ENCODE measurements at regions not wholly inside any gene's neighbourhood (a gene's known extent, or its start where the extent isn't known, plus 50 kb on each side); places are given as distances from the start of the nearest gene placed in this dataset.

GRCh38 chr11:70848243-70848750 is 404.1 kb downstream of the SHANK2 start:
- no peak for ATAC-seq
- POLR2A ChIA-PET = no interaction called here
- H3K4me3 Mint-ChIP-seq = no peak overlapping the region
- DNase-seq = no peak
- no peaks in the 10 kb centered on the region for H3K4me1 Mint-ChIP-seq (ENCODE audit: low read depth)
- CTCF ChIA-PET = no interaction called here
- no peaks in the 10 kb centered on the region for H3K27me3 Mint-ChIP-seq (ENCODE audit: low read depth)
- H3K9me3 Mint-ChIP-seq (ENCODE audit: insufficient read depth) = no peaks in the 10 kb centered on the region
- H3K27ac Mint-ChIP-seq = no peak overlapping the region
- H3K36me3 Mint-ChIP-seq (ENCODE audit: low read depth) = no peaks in the 10 kb centered on the region

- CTCF ChIA-PET = no interaction called here
- Mint-ChIP-seq H3K36me3 (ENCODE audit: low read depth) (no peaks in the 10 kb centered on the region), H3K4me1 (ENCODE audit: low read depth) (no peaks in the 10 kb centered on the region), H3K27me3 (ENCODE audit: low read depth) (no peaks in the 10 kb centered on the region), H3K9me3 (ENCODE audit: insufficient read depth) (no peaks in the 10 kb centered on the region), H3K4me3 (no peak overlapping the region), H3K27ac (no peak overlapping the region)
- ATAC-seq = no peak
- no peak for DNase-seq
- POLR2A ChIA-PET = no interaction called here
Observed at GRCh38 chr11:70849031-70849430, 403.3 kb downstream of the SHANK2 start.

GRCh38 chr11:70851308-70851707 is 401.1 kb downstream of the SHANK2 start:
- no peak for DNase-seq
- no peaks in the 10 kb centered on the region for H3K9me3 Mint-ChIP-seq (ENCODE audit: insufficient read depth)
- H3K27ac Mint-ChIP-seq = no peak overlapping the region
- no peak for ATAC-seq
- ChIA-PET POLR2A (no interaction called here), CTCF (no interaction called here)
- H3K36me3 Mint-ChIP-seq (ENCODE audit: low read depth) = no peaks in the 10 kb centered on the region
- H3K27me3 Mint-ChIP-seq (ENCODE audit: low read depth) = no peaks in the 10 kb centered on the region
- no peaks in the 10 kb centered on the region for H3K4me1 Mint-ChIP-seq (ENCODE audit: low read depth)
- no peak overlapping the region for H3K4me3 Mint-ChIP-seq

- Mint-ChIP-seq H3K4me3 (no peak overlapping the region), H3K27ac (no peak overlapping the region), H3K36me3 (ENCODE audit: low read depth) (no peaks in the 10 kb centered on the region), H3K27me3 (ENCODE audit: low read depth) (no peaks in the 10 kb centered on the region), H3K4me1 (ENCODE audit: low read depth) (no peaks in the 10 kb centered on the region), H3K9me3 (ENCODE audit: insufficient read depth) (no peaks in the 10 kb centered on the region)
- CTCF ChIA-PET = no interaction called here
- DNase-seq (no peak), ATAC-seq (no peak)
- POLR2A ChIA-PET = no interaction called here
Observed at GRCh38 chr11:70851907-70852306, 400.5 kb downstream of the SHANK2 start.

- Mint-ChIP-seq H3K4me3 (no peak overlapping the region), H3K27ac (no peak overlapping the region), H3K4me1 (ENCODE audit: low read depth) (no peaks in the 10 kb centered on the region), H3K36me3 (ENCODE audit: low read depth) (no peaks in the 10 kb centered on the region), H3K27me3 (ENCODE audit: low read depth) (no peaks in the 10 kb centered on the region), H3K9me3 (ENCODE audit: insufficient read depth) (no peaks in the 10 kb centered on the region)
- POLR2A ChIA-PET = no interaction called here
- DNase-seq (no peak), ATAC-seq (no peak)
- CTCF ChIA-PET = no interaction called here
Observed at GRCh38 chr11:70853068-70853769, 399.2 kb downstream of the SHANK2 start.

GRCh38 chr11:70853770-70854108 is 398.6 kb downstream of the SHANK2 start:
- Mint-ChIP-seq H3K27me3 (ENCODE audit: low read depth) (no peaks in the 10 kb centered on the region), H3K36me3 (ENCODE audit: low read depth) (no peaks in the 10 kb centered on the region), H3K4me3 (no peak overlapping the region), H3K4me1 (ENCODE audit: low read depth) (no peaks in the 10 kb centered on the region), H3K27ac (no peak overlapping the region), H3K9me3 (ENCODE audit: insufficient read depth) (no peaks in the 10 kb centered on the region)
- ChIA-PET CTCF (no interaction called here), POLR2A (no interaction called here)
- DNase-seq = no peak
- no peak for ATAC-seq

GRCh38 chr11:70854201-70854600 is 398.2 kb downstream of the SHANK2 start:
- ATAC-seq (no peak), DNase-seq (no peak)
- H3K4me1 Mint-ChIP-seq (ENCODE audit: low read depth) = no peaks in the 10 kb centered on the region
- ChIA-PET POLR2A (no interaction called here), CTCF (no interaction called here)
- no peaks in the 10 kb centered on the region for H3K36me3 Mint-ChIP-seq (ENCODE audit: low read depth)
- no peaks in the 10 kb centered on the region for H3K27me3 Mint-ChIP-seq (ENCODE audit: low read depth)
- H3K4me3 Mint-ChIP-seq = no peak overlapping the region
- H3K9me3 Mint-ChIP-seq (ENCODE audit: insufficient read depth) = no peaks in the 10 kb centered on the region
- H3K27ac Mint-ChIP-seq = no peak overlapping the region

- Mint-ChIP-seq H3K36me3 (ENCODE audit: low read depth) (no peaks in the 10 kb centered on the region), H3K4me3 (no peak overlapping the region), H3K27ac (no peak overlapping the region), H3K9me3 (ENCODE audit: insufficient read depth) (no peaks in the 10 kb centered on the region), H3K4me1 (ENCODE audit: low read depth) (no peaks in the 10 kb centered on the region), H3K27me3 (ENCODE audit: low read depth) (no peaks in the 10 kb centered on the region)
- ATAC-seq = no peak
- ChIA-PET POLR2A (no interaction called here), CTCF (no interaction called here)
- no peak for DNase-seq
Observed at GRCh38 chr11:70854901-70855556, 397.3 kb downstream of the SHANK2 start.

- no peak overlapping the region for H3K4me3 Mint-ChIP-seq
- H3K27ac Mint-ChIP-seq = no peak overlapping the region
- no peaks in the 10 kb centered on the region for H3K36me3 Mint-ChIP-seq (ENCODE audit: low read depth)
- no peak for ATAC-seq
- H3K4me1 Mint-ChIP-seq (ENCODE audit: low read depth) = no peaks in the 10 kb centered on the region
- DNase-seq = no peak
- H3K27me3 Mint-ChIP-seq (ENCODE audit: low read depth) = no peaks in the 10 kb centered on the region
- no peaks in the 10 kb centered on the region for H3K9me3 Mint-ChIP-seq (ENCODE audit: insufficient read depth)
- ChIA-PET CTCF (no interaction called here), POLR2A (interaction anchor here (0.6 kb wide), 1 partner anchor 1538 kb away, joined by 3 read pairs; no protein-coding TSS in a partner anchor)
Observed at GRCh38 chr11:70857894-70858293, 394.5 kb downstream of the SHANK2 start.

- Mint-ChIP-seq H3K27me3 (ENCODE audit: low read depth) (no peaks in the 10 kb centered on the region), H3K4me1 (ENCODE audit: low read depth) (no peaks in the 10 kb centered on the region), H3K4me3 (no peak overlapping the region), H3K36me3 (ENCODE audit: low read depth) (no peaks in the 10 kb centered on the region), H3K27ac (no peak overlapping the region), H3K9me3 (ENCODE audit: insufficient read depth) (no peaks in the 10 kb centered on the region)
- ATAC-seq (no peak), DNase-seq (no peak)
- CTCF ChIA-PET = no interaction called here
- POLR2A ChIA-PET = no interaction called here
Observed at GRCh38 chr11:70859180-70859579, 393.2 kb downstream of the SHANK2 start.

GRCh38 chr11:70860888-70861287 is 391.5 kb downstream of the SHANK2 start:
- no peaks in the 10 kb centered on the region for H3K4me1 Mint-ChIP-seq (ENCODE audit: low read depth)
- DNase-seq (no peak), ATAC-seq (no peak)
- no peaks in the 10 kb centered on the region for H3K36me3 Mint-ChIP-seq (ENCODE audit: low read depth)
- no peak overlapping the region for H3K27ac Mint-ChIP-seq
- CTCF ChIA-PET = no interaction called here
- POLR2A ChIA-PET = no interaction called here
- H3K9me3 Mint-ChIP-seq (ENCODE audit: insufficient read depth) = no peaks in the 10 kb centered on the region
- H3K4me3 Mint-ChIP-seq = no peak overlapping the region
- H3K27me3 Mint-ChIP-seq (ENCODE audit: low read depth) = no peaks in the 10 kb centered on the region

- CTCF ChIA-PET = no interaction called here
- Mint-ChIP-seq H3K4me3 (no peak overlapping the region), H3K9me3 (ENCODE audit: insufficient read depth) (no peaks in the 10 kb centered on the region), H3K36me3 (ENCODE audit: low read depth) (no peaks in the 10 kb centered on the region), H3K27ac (no peak overlapping the region), H3K4me1 (ENCODE audit: low read depth) (no peaks in the 10 kb centered on the region), H3K27me3 (ENCODE audit: low read depth) (no peaks in the 10 kb centered on the region)
- DNase-seq (no peak), ATAC-seq (no peak)
- POLR2A ChIA-PET = no interaction called here
Observed at GRCh38 chr11:70861559-70861958, 390.8 kb downstream of the SHANK2 start.

GRCh38 chr11:70862093-70862492 is 390.3 kb downstream of the SHANK2 start:
- POLR2A ChIA-PET = no interaction called here
- no peaks in the 10 kb centered on the region for H3K36me3 Mint-ChIP-seq (ENCODE audit: low read depth)
- no peaks in the 10 kb centered on the region for H3K27me3 Mint-ChIP-seq (ENCODE audit: low read depth)
- no peak overlapping the region for H3K27ac Mint-ChIP-seq
- no peaks in the 10 kb centered on the region for H3K9me3 Mint-ChIP-seq (ENCODE audit: insufficient read depth)
- DNase-seq = no peak
- no peaks in the 10 kb centered on the region for H3K4me1 Mint-ChIP-seq (ENCODE audit: low read depth)
- CTCF ChIA-PET = no interaction called here
- no peak overlapping the region for H3K4me3 Mint-ChIP-seq
- no peak for ATAC-seq

Measured in activated CD8-positive, alpha-beta T cell treated with anti-CD3 and anti-CD28 coated beads, Interleukin-2, amount 10 ng/mL, durations not matched to agents 7 days and 5 days (primary cell).